ENCODE measurements at regions not wholly inside any gene's neighbourhood (a gene's known extent, or its start where the extent isn't known, plus 50 kb on each side); places are given as distances from the start of the nearest gene placed in this dataset.

DNA sequence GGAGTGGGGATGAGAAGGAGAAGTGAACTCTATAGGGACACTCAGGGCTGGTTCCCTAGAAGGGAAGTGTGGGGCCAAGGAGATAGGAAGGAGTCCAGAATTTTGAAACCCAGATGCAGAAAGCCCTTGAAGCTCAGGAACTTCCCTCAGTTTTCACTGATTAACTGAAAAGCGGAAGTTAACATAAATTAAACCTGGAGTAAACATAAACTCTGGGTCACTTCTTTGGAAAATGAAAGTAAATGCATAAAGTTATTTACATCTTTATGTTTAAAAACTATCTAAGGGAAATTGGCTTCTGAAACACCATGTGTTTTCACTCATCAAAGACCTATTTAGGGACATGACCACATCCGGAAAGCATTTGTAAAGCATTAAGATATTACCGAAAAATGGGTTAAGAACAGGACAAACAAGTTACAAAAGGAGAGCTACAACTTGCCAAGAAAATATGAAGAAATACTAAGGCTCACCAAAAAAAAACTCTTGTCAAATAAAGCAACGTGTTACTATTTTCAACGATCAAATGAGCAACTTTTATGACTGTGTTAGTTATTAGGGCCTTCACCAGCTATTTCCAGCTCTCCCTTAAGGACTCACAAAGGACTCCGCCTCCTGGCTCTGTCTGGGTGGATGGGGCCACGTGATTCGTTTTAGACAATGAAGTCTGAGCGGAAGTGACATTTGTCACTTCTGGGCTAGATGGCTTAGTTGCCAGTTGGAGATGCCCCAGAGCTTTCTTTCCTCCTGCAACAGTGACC, 439.1 kb upstream of the ZNF507 start:
- TF ChIP-seq POLR2A (IDR thresholded peaks at IDR 0.05; ENCODE audit: low read depth) (no peak), POLR2AphosphoS5 (IDR thresholded peaks at IDR 0.05) (peak in 1 of 2 donors; percentile 37), EP300 (IDR thresholded peaks at IDR 0.05) (no peak)
- TF ChIP-seq, protein P1, sequence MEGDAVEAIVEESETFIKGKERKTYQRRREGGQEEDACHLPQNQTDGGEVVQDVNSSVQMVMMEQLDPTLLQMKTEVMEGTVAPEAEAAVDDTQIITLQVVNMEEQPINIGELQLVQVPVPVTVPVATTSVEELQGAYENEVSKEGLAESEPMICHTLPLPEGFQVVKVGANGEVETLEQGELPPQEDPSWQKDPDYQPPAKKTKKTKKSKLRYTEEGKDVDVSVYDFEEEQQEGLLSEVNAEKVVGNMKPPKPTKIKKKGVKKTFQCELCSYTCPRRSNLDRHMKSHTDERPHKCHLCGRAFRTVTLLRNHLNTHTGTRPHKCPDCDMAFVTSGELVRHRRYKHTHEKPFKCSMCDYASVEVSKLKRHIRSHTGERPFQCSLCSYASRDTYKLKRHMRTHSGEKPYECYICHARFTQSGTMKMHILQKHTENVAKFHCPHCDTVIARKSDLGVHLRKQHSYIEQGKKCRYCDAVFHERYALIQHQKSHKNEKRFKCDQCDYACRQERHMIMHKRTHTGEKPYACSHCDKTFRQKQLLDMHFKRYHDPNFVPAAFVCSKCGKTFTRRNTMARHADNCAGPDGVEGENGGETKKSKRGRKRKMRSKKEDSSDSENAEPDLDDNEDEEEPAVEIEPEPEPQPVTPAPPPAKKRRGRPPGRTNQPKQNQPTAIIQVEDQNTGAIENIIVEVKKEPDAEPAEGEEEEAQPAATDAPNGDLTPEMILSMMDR (IDR thresholded peaks at IDR 0.05) = no peak

All from esophagus muscularis mucosa (tissue), 4 donors.